Testis (tissue), 2 donors: ENCODE measurements at regions not wholly inside any gene's neighbourhood (a gene's known extent, or its start where the extent isn't known, plus 50 kb on each side); places are given as distances from the start of the nearest gene placed in this dataset.

Experiments used
- POLR2A ChIP-seq: fragments of 450-650 bp; IDR thresholded peaks from one replicate; pipeline ENCODE4 v1.6.1; 2017; ENCODE audit warnings: antibody characterized with exemption, mild to moderate bottlenecking, moderate library complexity
- TF ChIP-seq, protein P1 (sequence below), 3 experiments: fragments of 450-650 bp in 2 of 3; fragments of 200-600 bp in 1 of 3; sonication (generic) in 1 of 3; IDR thresholded peaks; one replicate each; pipeline ENCODE4 v1.5.1; 2016 to 2019; ENCODE audit warnings: antibody characterized with exemption in 3 of 3, mild to moderate bottlenecking in 2 of 3, moderate library complexity in 1 of 3

DNA sequence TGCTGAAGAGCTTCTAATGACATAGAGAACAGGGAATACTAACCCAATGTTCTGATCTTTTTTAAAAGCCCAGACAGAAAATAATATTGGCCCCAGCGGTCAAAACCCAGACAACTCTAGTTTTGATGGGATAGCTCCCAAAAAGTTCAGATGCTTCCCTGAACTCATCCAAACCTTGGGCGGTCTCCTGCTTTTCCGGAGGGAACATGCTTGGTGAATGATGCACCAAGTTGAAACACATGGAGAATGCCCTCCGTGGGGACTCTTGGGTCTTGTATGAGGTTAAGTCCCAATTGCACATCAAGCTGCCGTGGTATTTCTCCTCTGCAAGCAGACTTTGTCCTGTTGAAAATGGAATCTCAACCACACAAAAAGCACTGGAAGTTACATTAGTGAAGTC is 120.7 kb upstream of the CTAGE1 start:
- TF ChIP-seq, protein P1, sequence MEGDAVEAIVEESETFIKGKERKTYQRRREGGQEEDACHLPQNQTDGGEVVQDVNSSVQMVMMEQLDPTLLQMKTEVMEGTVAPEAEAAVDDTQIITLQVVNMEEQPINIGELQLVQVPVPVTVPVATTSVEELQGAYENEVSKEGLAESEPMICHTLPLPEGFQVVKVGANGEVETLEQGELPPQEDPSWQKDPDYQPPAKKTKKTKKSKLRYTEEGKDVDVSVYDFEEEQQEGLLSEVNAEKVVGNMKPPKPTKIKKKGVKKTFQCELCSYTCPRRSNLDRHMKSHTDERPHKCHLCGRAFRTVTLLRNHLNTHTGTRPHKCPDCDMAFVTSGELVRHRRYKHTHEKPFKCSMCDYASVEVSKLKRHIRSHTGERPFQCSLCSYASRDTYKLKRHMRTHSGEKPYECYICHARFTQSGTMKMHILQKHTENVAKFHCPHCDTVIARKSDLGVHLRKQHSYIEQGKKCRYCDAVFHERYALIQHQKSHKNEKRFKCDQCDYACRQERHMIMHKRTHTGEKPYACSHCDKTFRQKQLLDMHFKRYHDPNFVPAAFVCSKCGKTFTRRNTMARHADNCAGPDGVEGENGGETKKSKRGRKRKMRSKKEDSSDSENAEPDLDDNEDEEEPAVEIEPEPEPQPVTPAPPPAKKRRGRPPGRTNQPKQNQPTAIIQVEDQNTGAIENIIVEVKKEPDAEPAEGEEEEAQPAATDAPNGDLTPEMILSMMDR (IDR thresholded peaks at IDR 0.05), result no peak
- no peak for TF ChIP-seq POLR2A
